ENCODE measurements at regions not wholly inside any gene's neighbourhood (a gene's known extent, or its start where the extent isn't known, plus 50 kb on each side); places are given as distances from the start of the nearest gene placed in this dataset.

- Histone ChIP-seq H3K36me3 (ENCODE audit: insufficient read depth) (no peaks in the 10 kb centered on the region), H3K27ac (ENCODE audit: low read depth) (no peak overlapping the region), H3F3A (replicated peaks; ENCODE audit: low read depth) (no peaks in the 10 kb centered on the region), H3K4me2 (no peak overlapping the region), H3K4me3 (no peak overlapping the region), H4K20me1 (replicated peaks; ENCODE audit: insufficient read depth) (no peaks in the 10 kb centered on the region), H3K79me2 (replicated peaks; ENCODE audit: insufficient read depth) (no peaks in the 10 kb centered on the region), H3K4me1 (ENCODE audit: insufficient read depth) (no peaks in the 10 kb centered on the region; the same call in 1 of the 2 replicates), H2AFZ (no peak overlapping the region), H3K27me3 (ENCODE audit: insufficient read depth) (no peaks in the 10 kb centered on the region), H3K9me2 (ENCODE audit: insufficient read depth) (no peaks in the 10 kb centered on the region)
- no peak for TF ChIP-seq ZNF331 (CRISPR knock-in tag; IDR thresholded peaks at IDR 0.05; ENCODE audit: low read depth)
- no peak for TF ChIP-seq ETS1 (IDR thresholded peaks at IDR 0.05)
- no peak for TF ChIP-seq CREB1 (CRISPR knock-in tag; IDR thresholded peaks at IDR 0.05; ENCODE audit: low read depth)
- no peak for TF ChIP-seq EZH2phosphoT487 (IDR thresholded peaks at IDR 0.05; ENCODE audit: unreplicated experiment)
- TF ChIP-seq NANOG (IDR thresholded peaks at IDR 0.05; ENCODE audit: borderline replicate concordance): no peak
- TF ChIP-seq, protein P1, sequence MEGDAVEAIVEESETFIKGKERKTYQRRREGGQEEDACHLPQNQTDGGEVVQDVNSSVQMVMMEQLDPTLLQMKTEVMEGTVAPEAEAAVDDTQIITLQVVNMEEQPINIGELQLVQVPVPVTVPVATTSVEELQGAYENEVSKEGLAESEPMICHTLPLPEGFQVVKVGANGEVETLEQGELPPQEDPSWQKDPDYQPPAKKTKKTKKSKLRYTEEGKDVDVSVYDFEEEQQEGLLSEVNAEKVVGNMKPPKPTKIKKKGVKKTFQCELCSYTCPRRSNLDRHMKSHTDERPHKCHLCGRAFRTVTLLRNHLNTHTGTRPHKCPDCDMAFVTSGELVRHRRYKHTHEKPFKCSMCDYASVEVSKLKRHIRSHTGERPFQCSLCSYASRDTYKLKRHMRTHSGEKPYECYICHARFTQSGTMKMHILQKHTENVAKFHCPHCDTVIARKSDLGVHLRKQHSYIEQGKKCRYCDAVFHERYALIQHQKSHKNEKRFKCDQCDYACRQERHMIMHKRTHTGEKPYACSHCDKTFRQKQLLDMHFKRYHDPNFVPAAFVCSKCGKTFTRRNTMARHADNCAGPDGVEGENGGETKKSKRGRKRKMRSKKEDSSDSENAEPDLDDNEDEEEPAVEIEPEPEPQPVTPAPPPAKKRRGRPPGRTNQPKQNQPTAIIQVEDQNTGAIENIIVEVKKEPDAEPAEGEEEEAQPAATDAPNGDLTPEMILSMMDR (conservative IDR thresholded peaks at IDR 0.05; ENCODE audit: low read depth in 2 of 2): no peak
- no peak for TF ChIP-seq ZNF114 (CRISPR knock-in tag; IDR thresholded peaks at IDR 0.05)
- no peak for TF ChIP-seq JUNB (IDR thresholded peaks at IDR 0.05; ENCODE audit: unreplicated experiment)
- TF ChIP-seq POLR2AphosphoS5 (IDR thresholded peaks at IDR 0.05; ENCODE audit: low read depth): no peak
- no peak for TF ChIP-seq EZH2 (IDR thresholded peaks at IDR 0.05; ENCODE audit: low read depth, unreplicated experiment)
- TF ChIP-seq ZNF462 (CRISPR knock-in tag; IDR thresholded peaks at IDR 0.05): no peak
- TF ChIP-seq, protein P2, sequence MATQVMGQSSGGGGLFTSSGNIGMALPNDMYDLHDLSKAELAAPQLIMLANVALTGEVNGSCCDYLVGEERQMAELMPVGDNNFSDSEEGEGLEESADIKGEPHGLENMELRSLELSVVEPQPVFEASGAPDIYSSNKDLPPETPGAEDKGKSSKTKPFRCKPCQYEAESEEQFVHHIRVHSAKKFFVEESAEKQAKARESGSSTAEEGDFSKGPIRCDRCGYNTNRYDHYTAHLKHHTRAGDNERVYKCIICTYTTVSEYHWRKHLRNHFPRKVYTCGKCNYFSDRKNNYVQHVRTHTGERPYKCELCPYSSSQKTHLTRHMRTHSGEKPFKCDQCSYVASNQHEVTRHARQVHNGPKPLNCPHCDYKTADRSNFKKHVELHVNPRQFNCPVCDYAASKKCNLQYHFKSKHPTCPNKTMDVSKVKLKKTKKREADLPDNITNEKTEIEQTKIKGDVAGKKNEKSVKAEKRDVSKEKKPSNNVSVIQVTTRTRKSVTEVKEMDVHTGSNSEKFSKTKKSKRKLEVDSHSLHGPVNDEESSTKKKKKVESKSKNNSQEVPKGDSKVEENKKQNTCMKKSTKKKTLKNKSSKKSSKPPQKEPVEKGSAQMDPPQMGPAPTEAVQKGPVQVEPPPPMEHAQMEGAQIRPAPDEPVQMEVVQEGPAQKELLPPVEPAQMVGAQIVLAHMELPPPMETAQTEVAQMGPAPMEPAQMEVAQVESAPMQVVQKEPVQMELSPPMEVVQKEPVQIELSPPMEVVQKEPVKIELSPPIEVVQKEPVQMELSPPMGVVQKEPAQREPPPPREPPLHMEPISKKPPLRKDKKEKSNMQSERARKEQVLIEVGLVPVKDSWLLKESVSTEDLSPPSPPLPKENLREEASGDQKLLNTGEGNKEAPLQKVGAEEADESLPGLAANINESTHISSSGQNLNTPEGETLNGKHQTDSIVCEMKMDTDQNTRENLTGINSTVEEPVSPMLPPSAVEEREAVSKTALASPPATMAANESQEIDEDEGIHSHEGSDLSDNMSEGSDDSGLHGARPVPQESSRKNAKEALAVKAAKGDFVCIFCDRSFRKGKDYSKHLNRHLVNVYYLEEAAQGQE (IDR thresholded peaks at IDR 0.05; ENCODE audit: unreplicated experiment): no peak
- TF ChIP-seq STAT1 (IDR thresholded peaks at IDR 0.05; ENCODE audit: unreplicated experiment): no peak
- H3K27ac Mint-ChIP-seq: no peak overlapping the region
- no peaks in the 10 kb centered on the region; the same call in 2 of the 3 replicates for H3K9me3 Mint-ChIP-seq
- ATAC-seq (no peak), DNase-seq (ENCODE audit: low spot score) (no peak)
- no peak overlapping the region for H3K4me3 Mint-ChIP-seq
- H3K4me1 Mint-ChIP-seq: 0 out of 3 replicates have a peak, but pooled peaks cover 3% of the 10 kb centered on the region
- H3K36me3 Mint-ChIP-seq (ENCODE audit: low read depth): no peaks in the 10 kb centered on the region
- peaks cover 2% of the 10 kb centered on the region for H3K27me3 Mint-ChIP-seq (ENCODE audit: insufficient read depth, low read depth, poor library complexity)
These were observed 210.8 kb downstream of the RFPL4B start for GRCh38 chr6:112557961-112558360.
